KMS-11 (cell line): ENCODE measurements at regions not wholly inside any gene's neighbourhood (a gene's known extent, or its start where the extent isn't known, plus 50 kb on each side); places are given as distances from the start of the nearest gene placed in this dataset.

ENCODE experiments used
- H2AFZ ChIP-seq: fragments of 200-600 bp; sonication (generic); 2 replicates; pipeline ENCODE4 v1.6.1; 2016; ENCODE audit warnings: antibody characterized with exemption, mixed run types, low read depth
- H3K27ac ChIP-seq: fragments of 200-600 bp; sonication (generic); 2 replicates; pipeline ENCODE4 v1.6.1; 2016; ENCODE audit warnings: mild to moderate bottlenecking, mixed run types
- H3K27me3 ChIP-seq: fragments of 200-600 bp; sonication (generic); 2 replicates; pipeline ENCODE4 v1.6.1; 2017; ENCODE audit warnings: mild to moderate bottlenecking, low read depth, mixed run types, moderate library complexity; ENCODE audit not compliant: insufficient read depth
- H3K36me3 ChIP-seq: fragments of 200-600 bp; sonication (generic); 2 replicates; pipeline ENCODE4 v1.6.1; 2017; ENCODE audit warnings: mild to moderate bottlenecking, mixed run types; ENCODE audit not compliant: insufficient read depth
- H3K4me1 ChIP-seq: fragments of 200-600 bp; sonication (generic); 2 replicates; pipeline ENCODE4 v1.6.1; 2016; ENCODE audit warnings: mild to moderate bottlenecking, low read depth, mixed run types; ENCODE audit not compliant: poor library complexity, severe bottlenecking
- H3K4me2 ChIP-seq: fragments of 200-600 bp; sonication (generic); 2 replicates; pipeline ENCODE4 v1.7.0; 2016; ENCODE audit warnings: mild to moderate bottlenecking, mixed run types
- H3K4me3 ChIP-seq: fragments of 200-600 bp; sonication (generic); IDR thresholded peaks from 2 replicates; pipeline ENCODE4 v1.6.1; 2017; ENCODE audit warnings: low read depth, low read length, mixed read lengths; ENCODE audit not compliant: insufficient read depth
- H3K79me2 ChIP-seq: fragments of 200-600 bp; sonication (generic); 2 replicates; pipeline ENCODE4 v1.6.1; 2016; ENCODE audit warnings: low read depth, mixed run types; ENCODE audit not compliant: insufficient read depth
- H3K9ac ChIP-seq: fragments of 200-600 bp; sonication (generic); 2 replicates; pipeline ENCODE4 v1.6.1; 2016; ENCODE audit warnings: mild to moderate bottlenecking, mixed run types
- H4K20me1 ChIP-seq: fragments of 200-600 bp; sonication (generic); 2 replicates; pipeline ENCODE4 v1.6.1; 2016; ENCODE audit warnings: mild to moderate bottlenecking, mixed run types; ENCODE audit not compliant: insufficient read depth
- TF ChIP-seq, protein P1 (sequence below): fragments of 200-600 bp; sonication (generic); conservative IDR thresholded peaks from 2 replicates; pipeline ENCODE4 v1.6.1; 2017; ENCODE audit warnings: low read depth, mild to moderate bottlenecking, antibody characterized with exemption, low read length, moderate library complexity, mixed read lengths

DNA sequence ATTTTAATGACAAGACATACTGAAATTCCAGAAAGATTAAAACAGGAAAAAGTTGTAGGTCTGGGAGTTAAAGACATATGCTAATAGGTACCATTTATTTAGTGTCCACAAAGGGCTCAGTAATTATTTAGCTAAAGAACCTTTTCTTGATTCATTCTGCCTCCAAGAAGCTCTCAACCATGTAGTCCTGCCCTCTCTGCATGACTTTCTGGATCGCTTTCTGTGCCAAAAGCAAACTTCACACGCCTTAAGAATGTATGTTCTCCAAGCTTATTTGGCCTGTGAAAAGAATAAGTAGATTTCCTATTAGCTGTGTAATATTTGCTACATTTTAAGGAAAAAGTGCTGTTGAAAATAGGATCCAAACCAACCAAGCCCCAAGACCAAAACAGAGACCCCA is 291.7 kb downstream of the C12orf75 start:
- Histone ChIP-seq H3K27me3 (no peaks in the 10 kb centered on the region), H3K9ac (no peak overlapping the region), H3K36me3 (no peaks in the 10 kb centered on the region), H3K27ac (no peak overlapping the region), H2AFZ (no peak overlapping the region), H3K4me3 (no peak overlapping the region), H3K79me2 (no peaks in the 10 kb centered on the region), H3K4me2 (no peak overlapping the region), H4K20me1 (no peaks in the 10 kb centered on the region), H3K4me1 (no peaks in the 10 kb centered on the region)
- TF ChIP-seq, protein P1, sequence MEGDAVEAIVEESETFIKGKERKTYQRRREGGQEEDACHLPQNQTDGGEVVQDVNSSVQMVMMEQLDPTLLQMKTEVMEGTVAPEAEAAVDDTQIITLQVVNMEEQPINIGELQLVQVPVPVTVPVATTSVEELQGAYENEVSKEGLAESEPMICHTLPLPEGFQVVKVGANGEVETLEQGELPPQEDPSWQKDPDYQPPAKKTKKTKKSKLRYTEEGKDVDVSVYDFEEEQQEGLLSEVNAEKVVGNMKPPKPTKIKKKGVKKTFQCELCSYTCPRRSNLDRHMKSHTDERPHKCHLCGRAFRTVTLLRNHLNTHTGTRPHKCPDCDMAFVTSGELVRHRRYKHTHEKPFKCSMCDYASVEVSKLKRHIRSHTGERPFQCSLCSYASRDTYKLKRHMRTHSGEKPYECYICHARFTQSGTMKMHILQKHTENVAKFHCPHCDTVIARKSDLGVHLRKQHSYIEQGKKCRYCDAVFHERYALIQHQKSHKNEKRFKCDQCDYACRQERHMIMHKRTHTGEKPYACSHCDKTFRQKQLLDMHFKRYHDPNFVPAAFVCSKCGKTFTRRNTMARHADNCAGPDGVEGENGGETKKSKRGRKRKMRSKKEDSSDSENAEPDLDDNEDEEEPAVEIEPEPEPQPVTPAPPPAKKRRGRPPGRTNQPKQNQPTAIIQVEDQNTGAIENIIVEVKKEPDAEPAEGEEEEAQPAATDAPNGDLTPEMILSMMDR = no peak

DNA sequence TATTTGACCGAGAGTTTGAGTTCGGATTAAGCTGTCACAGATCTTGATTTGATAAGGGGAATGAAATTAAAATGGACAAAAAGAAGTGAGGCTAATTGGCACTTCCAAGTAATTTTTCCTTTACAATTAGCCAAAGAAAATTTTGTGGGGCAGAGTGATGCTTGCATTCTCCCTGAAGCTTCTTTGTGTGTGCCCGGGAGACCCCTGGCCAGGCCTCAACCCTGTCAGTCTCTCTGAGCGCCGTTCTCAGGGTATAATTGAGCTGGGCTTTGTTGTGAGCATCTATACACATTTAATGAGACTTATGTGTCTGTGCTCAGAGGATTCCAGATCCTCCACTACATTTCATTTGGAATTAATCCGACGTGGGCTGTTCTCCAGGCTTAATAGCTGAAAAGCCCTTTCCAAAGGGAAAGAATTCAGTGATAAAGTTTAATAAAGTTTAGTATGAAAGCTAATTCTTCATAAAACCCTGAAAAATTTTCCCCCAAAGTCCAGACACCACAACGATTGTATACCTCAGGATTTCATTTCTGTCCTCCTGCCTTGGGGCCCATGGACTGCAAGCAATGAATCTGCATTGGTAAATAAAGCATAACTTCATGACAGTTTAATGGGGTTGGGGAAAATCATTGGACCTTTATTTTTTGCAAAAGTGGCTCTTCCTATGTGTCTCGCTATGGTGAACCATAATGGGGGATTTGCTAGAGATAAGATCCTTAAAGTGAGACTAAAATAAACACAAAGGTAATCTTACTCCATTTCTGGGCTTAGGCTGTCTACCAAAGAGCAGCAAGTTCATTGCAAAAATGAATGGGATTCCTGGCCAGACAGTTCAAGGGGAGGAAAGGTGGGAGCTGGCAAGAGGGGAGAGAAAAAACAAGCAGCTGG is 292.6 kb downstream of the C12orf75 start:
- Histone ChIP-seq H3K4me2 (no peak overlapping the region), H2AFZ (no peak overlapping the region), H3K27ac (no peak overlapping the region), H3K27me3 (no peaks in the 10 kb centered on the region), H3K79me2 (no peaks in the 10 kb centered on the region), H3K36me3 (no peaks in the 10 kb centered on the region), H3K4me3 (no peak overlapping the region), H3K4me1 (no peaks in the 10 kb centered on the region), H4K20me1 (no peaks in the 10 kb centered on the region), H3K9ac (no peak overlapping the region)
- TF ChIP-seq, protein P1 = no peak

DNA sequence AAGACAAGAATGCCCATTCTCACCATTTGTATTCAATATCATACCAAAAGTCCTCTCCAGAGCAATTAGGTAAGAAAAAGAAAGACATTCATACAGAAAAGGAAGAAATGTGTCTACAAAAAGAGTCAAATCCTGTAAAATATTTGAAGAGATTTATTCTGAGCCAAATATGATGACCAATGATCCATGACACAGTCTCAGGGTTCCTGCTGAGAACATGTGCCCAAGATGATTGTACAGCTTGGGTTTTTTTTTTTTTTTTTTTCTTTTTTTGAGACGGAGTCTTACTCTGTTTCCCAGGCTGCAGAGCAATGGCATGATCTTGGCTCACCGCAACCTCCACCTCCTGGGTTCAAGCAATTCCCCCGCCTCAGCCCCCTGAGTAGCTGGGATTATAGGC is 296.2 kb downstream of the C12orf75 start:
- no peak overlapping the region for H3K27ac ChIP-seq
- H3K36me3 ChIP-seq = no peaks in the 10 kb centered on the region
- TF ChIP-seq, protein P1 = no peak
- no peak overlapping the region for H3K4me2 ChIP-seq
- H4K20me1 ChIP-seq = no peaks in the 10 kb centered on the region
- H3K79me2 ChIP-seq = no peaks in the 10 kb centered on the region
- no peaks in the 10 kb centered on the region for H3K27me3 ChIP-seq
- no peak overlapping the region for H3K4me3 ChIP-seq
- H3K9ac ChIP-seq = no peak overlapping the region
- no peaks in the 10 kb centered on the region for H3K4me1 ChIP-seq
- H2AFZ ChIP-seq = no peak overlapping the region

DNA sequence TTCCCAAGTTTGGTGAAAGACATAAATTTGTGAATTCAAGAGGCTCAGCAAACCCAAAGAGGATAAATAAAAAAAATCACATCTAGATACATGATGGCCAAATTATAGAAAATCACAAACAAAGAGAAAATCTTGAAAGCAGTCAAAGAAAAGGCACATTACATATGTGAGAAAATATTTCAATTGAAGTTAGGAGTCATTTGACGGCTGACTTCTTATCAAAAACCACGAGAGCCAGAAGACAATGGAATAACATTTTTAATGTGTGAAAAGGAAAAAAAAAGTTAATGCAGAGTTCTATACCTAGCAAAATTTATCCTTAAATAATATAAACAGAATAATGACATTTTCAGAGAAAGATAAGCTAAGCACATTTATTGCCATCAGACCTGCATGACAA is 307.0 kb downstream of the C12orf75 start:
- Histone ChIP-seq H3K36me3 (no peaks in the 10 kb centered on the region), H3K27ac (no peak overlapping the region), H3K27me3 (no peaks in the 10 kb centered on the region), H3K4me2 (no peak overlapping the region), H4K20me1 (no peaks in the 10 kb centered on the region), H3K9ac (no peak overlapping the region), H3K4me3 (no peak overlapping the region), H3K79me2 (no peaks in the 10 kb centered on the region), H3K4me1 (peaks cover 7% of the 10 kb centered on the region), H2AFZ (no peak overlapping the region)
- TF ChIP-seq, protein P1 = no peak
